NCI-H345 treated with DMSO at 0.1 percent for 48 hours (cell line): ENCODE measurements at regions not wholly inside any gene's neighbourhood (a gene's known extent, or its start where the extent isn't known, plus 50 kb on each side); places are given as distances from the start of the nearest gene placed in this dataset.
A peak's percentile ranks its signal among the peaks of the same experiment; 100 is the strongest.

Source experiments
- DNase-seq: peaks from one replicate; lab custom pipeline; 2025; ENCODE audit not compliant: unreplicated experiment; lab: John Stamatoyannopoulos, UW

DNA sequence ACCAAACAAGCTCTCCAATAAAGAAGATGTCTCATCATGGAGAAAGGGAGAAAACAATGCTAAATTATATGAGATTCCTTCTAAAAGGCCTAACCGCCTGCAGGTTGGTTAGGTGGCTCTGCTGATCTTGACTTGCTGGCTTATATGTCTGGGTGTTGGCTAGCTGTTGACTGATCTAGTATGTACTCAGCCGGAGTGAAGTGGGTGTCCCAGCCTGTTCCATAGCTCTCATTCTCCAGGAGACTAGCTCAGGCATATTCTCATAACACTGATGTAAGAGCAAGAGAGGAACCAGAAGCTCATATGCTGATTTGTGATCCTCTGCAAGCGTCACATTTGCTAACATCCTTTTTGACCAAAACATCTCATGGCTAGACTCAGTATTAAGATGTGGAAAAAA is 473.0 kb downstream of the BMP2 start:
- DNase-seq, result no peak

DNA sequence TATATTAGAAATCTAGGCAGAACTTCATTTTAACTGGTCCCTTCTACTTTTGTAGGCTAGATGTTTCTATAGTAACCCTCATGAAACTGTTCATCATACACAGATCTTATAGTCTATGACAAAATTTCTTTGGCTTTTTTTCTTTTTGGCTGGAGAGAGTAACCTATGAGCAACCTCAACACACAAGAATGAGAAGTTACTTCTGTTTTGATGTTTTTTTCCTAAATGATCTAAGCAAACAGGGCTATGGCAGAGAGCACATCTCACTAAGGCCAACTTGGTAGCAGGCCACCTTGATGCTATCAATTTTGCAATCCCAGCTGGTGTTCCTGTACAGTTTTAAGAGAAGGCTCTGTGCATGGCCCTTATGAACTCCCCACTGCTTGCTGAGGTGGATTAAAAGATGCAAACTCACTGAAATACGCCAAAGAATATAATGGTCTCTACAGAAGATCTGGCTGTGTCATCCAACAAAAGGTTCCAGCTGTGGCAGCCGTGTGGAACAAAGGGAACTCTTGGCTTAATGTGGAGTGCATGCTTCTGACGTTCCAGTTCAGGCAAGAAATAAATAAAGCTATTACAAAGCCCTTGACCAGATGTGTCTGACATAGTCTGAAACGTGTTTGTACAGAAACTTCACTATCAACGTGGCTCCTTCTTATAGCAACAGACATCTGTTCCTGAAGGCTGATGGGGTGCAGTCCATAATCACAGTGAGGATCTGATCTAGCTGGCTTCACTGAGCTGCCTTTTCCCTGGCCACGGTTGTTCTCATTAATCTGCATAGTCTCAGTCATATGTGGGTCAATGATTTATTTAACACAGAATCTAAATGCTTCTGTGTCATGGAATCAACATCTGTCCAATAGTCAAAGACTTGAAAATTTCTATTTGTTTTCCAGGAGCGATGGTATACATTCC is 481.1 kb downstream of the BMP2 start:
- DNase-seq, result peak; percentile 94

DNA sequence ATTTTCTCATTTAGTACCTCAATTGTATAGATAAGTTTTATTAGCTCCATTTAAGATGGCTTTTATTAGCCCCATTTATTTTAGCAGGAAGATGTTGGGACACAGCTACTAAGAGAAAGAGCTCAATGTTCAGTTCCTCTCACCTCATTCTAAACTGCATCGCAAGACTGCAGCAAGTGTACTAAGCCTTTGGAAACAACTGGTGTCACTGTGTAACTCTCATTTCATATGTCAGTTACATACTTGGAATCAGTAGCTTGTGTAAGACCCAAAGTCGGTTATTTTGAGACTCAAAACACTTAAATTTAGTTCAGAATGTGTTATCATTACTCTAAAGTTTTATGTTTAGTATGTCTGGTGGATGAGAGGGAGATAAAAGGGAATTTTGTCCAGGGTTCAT is 482.9 kb downstream of the BMP2 start:
- no peak for DNase-seq

DNA sequence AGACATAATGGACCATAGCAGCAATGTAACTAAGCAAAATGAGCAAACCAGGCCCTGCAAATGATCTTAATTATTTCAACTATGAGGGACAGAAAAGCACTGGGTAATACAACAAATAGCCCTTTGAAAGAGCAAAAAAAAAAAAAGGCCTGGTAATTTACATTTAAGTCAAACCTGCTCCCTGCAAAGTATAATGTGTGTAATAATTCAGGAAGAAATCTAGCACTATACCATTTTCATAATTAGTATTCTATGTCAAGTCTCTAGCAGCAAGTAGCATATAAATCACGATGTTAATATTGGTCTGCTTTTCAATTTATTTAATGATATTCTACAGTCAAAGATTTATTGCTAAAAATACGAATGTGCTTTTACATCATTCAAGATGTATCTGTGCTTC is 489.6 kb downstream of the BMP2 start:
- DNase-seq, result no peak

DNA sequence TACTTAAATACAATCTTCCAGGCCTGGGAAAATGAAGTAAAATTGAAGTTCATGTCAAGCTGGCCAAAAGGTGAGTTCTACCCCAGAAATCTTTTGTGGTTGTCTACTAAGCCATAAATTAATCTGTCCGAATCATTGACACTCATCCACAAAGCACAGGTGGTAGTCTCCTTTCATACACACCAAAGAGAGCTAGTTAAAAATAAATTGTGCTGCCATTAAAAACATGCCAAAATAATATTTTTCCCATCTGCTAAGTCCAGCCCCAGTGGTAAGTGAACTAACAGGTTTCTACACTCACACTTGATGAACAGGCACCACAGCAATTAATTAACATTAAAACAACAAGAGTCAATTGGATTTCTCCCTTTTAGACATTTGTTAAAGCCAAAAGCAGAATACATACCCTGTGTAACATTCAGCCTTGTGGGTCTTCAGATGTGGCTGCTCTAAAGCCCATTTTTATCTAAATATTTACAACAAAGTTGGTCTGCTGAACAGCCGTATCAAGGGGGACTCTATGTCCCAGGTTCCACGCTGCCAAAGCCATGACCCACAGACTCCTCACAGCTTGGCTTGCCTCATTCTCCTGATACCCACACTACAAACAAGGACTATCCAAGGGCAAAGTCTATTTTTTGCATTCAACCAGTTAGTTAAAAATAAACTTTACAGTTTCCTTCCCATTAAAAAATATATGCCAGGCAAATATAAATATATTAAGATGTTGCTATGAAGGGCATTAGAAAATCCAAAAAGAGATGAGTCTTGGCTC is 490.4 kb downstream of the BMP2 start:
- DNase-seq, result no peak

DNA sequence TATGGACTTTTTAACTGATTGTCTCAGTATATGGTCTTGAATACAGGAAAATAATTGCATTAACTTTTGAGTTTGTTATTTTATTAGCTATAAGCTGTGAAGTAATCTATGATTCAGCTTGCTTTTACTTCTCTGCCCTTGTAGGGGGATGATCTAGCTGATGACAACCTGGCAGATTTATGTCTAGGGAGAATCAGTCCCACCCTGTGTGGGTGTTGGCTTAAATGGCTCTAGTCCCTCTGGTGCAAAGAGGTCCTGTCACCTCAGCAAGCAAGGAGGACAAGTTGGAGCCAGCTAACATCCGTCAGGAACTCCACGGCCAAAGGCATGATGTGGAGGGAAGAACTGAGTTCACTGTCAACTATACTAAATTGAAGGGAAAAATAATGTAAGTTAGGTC is 495.3 kb downstream of the BMP2 start:
- no peak for DNase-seq

DNA sequence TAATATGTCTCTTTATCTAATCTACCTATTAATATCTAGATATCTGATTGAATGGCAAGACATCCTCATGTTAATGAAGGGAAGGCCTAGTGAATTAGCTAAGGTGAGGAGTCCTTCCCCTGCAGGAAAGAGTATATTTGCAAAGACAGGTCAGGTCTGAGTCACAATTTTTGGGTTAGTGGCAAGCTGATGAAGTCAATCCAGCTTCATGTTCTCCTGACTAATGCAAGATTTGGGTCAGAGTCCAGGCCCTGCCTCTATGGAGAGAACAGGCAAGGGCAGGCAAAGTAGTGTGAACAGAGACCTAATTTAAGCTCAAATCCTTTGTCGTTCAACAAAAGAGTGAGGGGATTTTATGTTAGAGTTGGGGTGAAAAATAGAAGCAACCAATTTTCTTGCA is 496.7 kb downstream of the BMP2 start:
- DNase-seq, result no peak

DNA sequence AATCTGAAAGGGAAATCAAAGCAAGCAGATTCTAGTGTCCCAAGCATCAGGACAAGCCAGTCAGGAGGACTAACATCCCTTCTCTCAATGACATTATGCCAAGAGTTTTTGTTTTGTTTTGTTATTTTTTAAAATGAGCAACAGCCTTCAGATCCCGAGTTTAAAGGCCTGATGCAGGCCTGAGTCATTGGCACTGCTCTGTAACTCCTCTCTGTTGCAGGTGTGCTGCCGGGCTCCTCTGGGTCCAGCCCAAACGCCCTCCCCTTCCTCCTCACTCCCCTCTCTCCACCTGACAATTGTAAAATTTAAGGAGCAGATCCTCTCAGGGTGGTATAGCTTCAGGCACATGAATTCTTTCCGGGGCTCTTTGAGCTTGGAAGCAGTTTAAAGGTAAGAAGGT is 502.0 kb downstream of the BMP2 start:
- no peak for DNase-seq

DNA sequence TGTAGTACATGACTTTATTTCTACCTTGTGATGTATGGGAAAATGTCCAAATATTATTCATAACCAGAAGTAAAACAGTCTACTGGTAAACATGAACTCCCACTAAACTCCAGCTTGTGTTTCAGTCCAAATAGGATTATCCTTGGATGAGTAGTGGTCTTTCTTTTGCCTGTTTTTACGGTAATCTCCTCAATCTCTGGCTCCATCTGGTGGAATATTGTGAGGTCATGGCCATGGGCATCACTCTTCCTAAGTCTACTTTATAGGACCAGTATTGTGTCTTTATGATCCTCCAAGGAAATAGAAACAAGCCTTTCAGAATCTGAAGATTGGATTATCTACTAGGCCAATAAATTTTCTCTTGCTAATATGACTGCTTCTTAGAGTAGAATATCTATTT is 505.0 kb downstream of the BMP2 start:
- peak; percentile 33 for DNase-seq

DNA sequence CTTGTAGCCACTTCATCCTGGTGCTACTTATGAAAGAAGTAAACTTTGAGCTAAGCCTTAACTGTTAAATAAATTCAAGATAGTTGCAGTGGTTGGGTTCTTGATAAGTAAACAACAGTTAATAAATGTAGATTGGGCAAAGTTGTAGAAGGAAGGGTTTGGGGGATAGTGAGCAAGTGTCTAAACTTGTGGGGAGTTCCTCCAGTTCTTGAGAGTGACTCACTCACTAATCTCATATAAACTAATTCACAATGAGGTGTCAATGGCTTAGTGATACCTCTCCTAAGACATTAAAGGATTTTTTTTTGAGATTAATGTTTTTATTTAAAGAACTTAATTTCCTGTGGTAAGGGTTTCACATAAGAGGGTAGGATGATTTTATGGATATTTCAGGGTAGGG is 507.4 kb downstream of the BMP2 start:
- DNase-seq, result no peak

DNA sequence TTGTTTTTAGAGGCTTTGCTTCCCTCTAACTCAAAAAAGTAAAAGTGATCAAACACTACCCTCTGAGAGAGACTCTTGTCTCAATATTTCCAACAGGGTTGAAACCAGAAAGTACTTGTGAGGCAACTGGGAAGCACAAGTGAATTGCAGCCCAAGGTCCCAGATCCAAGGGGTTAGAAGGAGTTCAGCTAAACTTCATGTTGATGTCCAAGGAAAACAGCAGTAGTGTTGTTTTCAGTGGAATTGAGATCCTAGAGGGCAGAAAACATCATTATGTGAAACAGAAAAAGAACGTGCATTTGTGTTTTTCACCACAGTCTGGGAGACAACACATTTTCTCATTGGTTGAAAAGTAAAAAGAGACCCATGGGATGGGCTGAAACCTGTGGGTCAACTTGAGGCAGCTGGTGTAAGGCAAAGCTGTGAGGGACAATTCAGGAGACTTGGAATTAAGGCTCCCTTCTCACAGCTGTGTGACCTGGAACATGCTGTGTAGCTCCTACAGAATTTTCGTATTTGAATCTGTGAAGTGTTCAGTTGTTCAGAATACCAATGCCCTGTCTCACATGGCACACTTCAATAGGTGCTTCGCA is 508.3 kb downstream of the BMP2 start:
- no peak for DNase-seq

DNA sequence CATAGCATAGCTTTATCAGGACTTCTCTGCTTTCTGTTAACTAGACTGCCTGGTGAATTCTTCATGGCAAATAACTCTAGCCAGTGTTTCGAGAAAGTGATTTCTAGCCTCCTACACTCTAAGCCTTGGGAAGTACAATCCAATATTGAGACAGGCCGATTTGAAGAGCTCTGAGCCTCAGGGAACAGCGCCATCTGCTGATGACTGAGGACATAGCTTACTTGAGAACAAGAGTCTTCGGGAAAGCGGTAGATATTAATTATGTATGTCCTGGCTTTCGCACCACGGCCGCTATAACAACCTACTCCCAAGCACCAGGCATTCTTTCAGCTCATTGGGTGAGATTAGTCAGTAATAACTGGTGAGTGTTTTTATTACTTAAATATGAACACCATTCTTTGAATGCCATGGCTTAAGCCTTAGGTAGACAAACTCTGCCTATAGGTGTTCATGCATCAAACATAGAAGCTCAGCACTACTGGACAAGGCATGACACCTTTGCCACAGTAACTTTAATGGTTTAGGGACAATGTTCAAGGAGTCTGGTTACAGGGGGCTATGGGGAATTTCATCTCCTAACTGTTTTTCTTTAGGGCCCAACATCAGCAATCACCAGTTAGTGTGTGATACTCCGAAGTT is 518.6 kb downstream of the BMP2 start:
- DNase-seq, result peak; percentile 81

DNA sequence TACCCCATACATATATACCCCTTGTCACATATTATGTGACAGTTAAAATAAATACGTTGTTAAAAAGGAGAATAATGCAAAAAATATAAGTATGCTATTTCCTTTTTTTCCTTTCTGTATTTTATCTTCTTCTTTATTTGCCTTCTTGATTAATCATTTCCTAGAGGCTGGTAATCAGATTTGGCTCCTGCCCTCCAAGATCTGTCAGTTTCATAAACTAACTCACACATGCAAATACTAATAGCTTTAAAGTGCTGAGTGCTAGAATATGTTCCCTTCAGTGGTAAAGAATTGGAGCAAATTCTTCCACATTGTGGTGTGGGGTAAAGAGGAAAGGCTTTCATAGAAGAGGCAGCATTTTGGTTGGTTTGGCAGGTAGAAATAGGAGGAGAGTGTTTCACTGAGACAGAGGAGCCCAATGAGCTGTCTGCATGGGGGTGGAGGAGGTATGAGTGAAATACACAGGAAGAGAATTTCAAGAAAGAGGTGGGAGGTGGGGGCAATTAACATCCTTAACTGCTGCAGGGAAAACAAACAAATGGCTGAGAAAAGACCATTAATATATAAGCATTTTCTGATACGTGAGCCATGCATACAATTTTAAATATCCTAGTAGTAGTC is 523.9 kb downstream of the BMP2 start:
- DNase-seq, result no peak

DNA sequence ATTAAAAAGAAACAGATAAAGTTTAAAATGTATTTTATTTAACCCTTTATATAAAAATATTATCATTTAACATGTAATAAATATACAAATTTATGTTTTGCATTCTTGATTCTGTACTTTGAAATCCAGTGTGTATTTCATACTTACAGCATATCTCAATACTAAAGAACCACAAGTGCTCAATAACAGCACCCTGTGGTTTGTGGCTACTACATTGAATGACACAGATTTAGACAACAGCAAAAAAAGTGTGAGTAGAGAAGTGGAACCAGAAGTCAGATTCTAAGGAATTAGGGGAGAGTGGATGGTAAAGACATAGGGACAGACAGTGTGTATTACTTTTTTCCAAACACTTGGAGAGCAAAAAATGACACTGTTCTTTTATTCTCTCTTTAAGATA is 524.5 kb downstream of the BMP2 start:
- DNase-seq, result no peak

DNA sequence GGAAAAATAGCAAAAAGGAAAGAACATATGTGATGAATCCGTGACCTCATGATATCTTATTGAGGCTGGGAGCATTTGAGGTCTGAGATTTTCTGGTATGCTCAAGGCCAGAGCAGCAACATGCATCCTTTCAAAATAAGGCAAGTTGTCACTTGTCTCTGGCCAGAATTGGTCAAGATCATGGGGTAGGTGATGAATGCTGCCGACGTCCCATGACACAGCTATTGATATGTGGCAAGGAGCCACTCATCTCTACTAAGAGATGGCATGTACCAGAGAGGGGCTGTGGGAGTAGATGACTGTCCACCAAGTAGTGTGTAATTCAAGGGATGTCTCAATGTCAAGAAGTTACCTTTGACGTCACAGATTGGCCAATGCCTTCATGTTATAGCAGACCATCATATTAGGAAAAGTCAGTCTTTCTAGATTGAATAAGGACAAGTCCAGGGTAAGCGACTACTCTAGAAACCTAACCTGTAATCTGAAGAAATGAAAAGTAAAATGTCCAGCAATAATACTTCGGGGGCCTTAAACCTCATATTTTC is 527.4 kb downstream of the BMP2 start:
- no peak for DNase-seq

DNA sequence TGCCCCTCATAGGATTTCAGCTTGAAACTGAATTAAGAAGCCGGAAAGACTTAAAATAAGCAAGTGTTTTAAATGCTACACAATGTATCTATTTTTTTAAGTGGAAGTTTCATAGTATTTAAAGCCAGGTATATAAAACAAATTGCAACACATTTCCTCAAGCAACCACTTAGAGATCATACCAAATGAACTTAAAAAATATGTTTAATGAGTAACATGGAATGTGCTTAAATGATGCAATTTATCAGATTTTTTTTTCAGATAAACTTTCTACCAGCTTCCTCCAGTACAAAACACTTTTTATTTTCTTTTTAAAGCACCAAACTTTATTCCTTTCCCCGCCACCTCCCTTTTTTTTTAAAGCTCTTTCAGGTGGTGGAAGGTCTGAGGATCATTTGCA is 534.3 kb downstream of the BMP2 start:
- DNase-seq, result no peak

DNA sequence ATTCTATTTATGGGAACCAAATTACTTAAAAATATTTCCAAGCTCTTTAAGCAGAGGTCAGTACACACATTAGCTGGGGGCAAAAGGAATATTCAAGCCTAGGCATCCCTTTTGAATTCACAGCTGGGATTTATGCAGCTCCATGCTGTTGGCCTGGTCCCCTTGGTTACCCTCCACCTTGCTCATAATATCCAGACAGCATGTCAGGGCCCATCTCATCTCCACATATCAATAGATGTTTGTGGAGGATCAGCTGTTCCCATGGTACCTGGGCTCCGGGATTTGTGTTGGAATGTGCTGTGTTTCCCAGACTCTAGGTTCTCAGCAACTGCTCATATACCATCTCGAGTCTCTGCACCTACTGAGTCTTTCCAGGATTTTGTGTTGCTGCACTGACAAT is 534.8 kb downstream of the BMP2 start:
- no peak for DNase-seq

DNA sequence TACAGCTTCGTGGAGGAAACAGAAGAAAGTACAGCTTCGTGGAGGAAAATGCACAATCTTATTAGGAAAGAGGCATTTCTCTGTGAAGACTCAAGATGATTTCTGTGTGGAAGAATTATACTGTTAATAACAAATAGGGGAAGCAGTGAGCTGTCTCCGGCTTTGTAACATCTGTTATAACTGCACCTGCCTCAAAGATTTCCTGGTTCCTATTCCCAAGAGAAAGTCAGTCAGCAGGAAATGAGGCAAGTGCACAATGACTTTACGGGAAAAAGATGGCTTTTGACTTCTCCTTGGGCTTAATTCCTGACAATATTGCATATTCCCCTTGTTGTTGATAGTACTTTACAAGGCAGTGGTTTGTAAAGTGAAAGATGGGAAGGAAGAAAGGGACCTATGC is 538.5 kb downstream of the BMP2 start:
- no peak for DNase-seq

DNA sequence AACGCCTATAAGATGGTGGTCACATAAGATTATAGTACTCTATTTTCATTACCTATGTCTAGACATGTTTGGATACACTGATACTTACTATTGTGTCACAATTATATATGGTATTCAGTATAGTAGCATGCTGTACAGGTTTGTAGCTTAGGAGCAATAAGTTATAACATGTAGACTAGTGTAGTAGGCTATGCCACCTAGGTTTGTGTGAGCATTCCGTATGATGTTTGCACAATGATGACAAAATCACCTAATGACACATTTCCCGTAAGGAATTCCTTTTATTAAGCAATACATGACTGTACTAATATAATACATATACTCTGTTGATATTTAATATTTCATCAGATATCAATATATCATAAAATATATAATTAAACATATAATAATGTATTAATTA is 540.7 kb downstream of the BMP2 start:
- no peak for DNase-seq

DNA sequence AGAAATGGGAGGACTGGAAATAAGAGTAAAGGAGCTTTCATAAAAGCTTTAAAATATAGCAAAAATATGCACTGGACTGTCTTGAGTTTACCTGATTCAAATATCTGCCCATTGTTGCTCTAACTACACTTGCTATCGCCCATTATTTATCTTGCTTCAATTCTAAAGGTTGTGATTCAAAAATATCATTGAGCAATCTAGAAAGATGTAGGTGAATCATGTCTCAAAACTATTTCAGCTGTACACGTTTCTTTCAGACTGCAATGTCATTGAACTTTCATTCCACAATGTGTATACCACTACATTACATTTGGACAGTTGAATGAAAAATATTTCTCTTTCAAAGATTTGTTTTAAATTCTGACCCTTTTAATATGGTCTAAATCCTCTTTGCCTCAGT is 545.6 kb downstream of the BMP2 start:
- DNase-seq, result no peak

DNA sequence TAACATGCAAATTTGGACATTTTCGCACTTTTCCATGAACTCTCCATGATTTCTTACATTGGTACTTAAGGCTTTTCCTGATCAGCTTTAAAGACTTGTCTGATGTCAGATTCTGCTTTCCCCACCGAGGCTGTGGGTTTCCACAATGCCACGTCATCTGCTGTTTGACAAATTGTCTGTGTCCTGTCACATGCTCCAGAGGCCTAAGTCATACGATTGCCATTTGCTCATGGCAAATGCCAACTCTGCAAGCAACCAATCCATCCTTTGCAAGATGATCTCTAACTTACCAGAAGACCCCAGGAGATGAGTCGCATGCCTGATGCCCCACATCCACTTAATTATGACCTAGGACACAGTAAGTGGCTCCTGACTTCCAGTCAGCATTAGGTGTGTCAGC is 556.5 kb downstream of the BMP2 start:
- no peak for DNase-seq
